GM21786 (cell line): ENCODE measurements at regions not wholly inside any gene's neighbourhood (a gene's known extent, or its start where the extent isn't known, plus 50 kb on each side); places are given as distances from the start of the nearest gene placed in this dataset.

Source experiments
- ATAC-seq: cut with Tn5 transposase; IDR thresholded peaks from one replicate; pipeline ENCODE4 v1.9.1; 2021; ENCODE audit not compliant: unreplicated experiment

- no peak for ATAC-seq
Measured at GRCh38 chr17:77706938-77707337, 251.6 kb upstream of the TNRC6C start.

- ATAC-seq, result no peak
Measured at GRCh38 chr17:77707546-77707945, 251.0 kb upstream of the TNRC6C start.

GRCh38 chr17:77708049-77708448 is 250.5 kb upstream of the TNRC6C start:
- no peak for ATAC-seq

- no peak for ATAC-seq
Measured at GRCh38 chr17:77708936-77709335, 249.6 kb upstream of the TNRC6C start.

- ATAC-seq, result no peak
Measured at GRCh38 chr17:77709594-77709993, 248.9 kb upstream of the TNRC6C start.

- no peak for ATAC-seq
Measured at GRCh38 chr17:77712578-77712977, 245.9 kb upstream of the TNRC6C start.

GRCh38 chr17:77716289-77716926 is 242.1 kb upstream of the TNRC6C start:
- no peak for ATAC-seq

- ATAC-seq, result no peak
Measured at GRCh38 chr17:77717941-77718668, 240.4 kb upstream of the TNRC6C start.

- no peak for ATAC-seq
Measured at GRCh38 chr17:77718669-77718961, 239.9 kb upstream of the TNRC6C start.

- no peak for ATAC-seq
Measured at GRCh38 chr17:77719806-77720205, 238.7 kb upstream of the TNRC6C start.

GRCh38 chr17:77720946-77721845 is 237.3 kb upstream of the TNRC6C start:
- ATAC-seq, result no peak

- no peak for ATAC-seq
Measured at GRCh38 chr17:77721846-77722160, 236.7 kb upstream of the TNRC6C start.

- ATAC-seq, result no peak
Measured at GRCh38 chr17:77722366-77722765, 236.1 kb upstream of the TNRC6C start.

- ATAC-seq, result no peak
Measured at GRCh38 chr17:77723071-77723908, 235.2 kb upstream of the TNRC6C start.

- ATAC-seq, result no peak
Measured at GRCh38 chr17:77723909-77724875, 234.3 kb upstream of the TNRC6C start.

- no peak for ATAC-seq
Measured at GRCh38 chr17:77724876-77725615, 233.5 kb upstream of the TNRC6C start.

GRCh38 chr17:77725846-77726245 is 232.7 kb upstream of the TNRC6C start:
- ATAC-seq, result no peak

GRCh38 chr17:77726549-77727006 is 231.9 kb upstream of the TNRC6C start:
- no peak for ATAC-seq

GRCh38 chr17:77727037-77727615 is 231.4 kb upstream of the TNRC6C start:
- ATAC-seq, result no peak
